ENCODE measurements at regions not wholly inside any gene's neighbourhood (a gene's known extent, or its start where the extent isn't known, plus 50 kb on each side); places are given as distances from the start of the nearest gene placed in this dataset.
"Not testable (repeated sequence)": the region's sequence is repeated elsewhere in the genome, so short reads cannot be mapped to it uniquely, and the experiment has no call there.

DNA sequence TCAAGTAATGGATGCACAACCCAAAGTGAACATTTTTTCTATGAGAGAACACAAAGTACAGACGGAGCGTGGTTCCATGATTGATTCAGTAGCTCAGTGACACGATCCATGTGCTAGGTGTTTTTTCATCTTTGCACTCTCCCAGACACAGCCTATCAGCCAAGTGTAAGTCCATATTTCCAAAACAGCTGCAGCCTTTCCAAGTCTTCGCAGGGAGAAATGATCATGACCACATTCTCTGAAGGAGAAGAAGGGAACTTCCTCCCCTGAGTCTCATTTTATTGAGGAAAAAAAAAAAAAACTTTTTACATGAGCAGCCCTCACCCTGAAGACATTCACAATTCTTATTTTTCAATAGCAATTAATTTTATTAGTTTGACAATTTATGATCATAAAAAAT, 958.3 kb downstream of the LTN1 start:
- not testable (repeated sequence) for DNase-seq

DNA sequence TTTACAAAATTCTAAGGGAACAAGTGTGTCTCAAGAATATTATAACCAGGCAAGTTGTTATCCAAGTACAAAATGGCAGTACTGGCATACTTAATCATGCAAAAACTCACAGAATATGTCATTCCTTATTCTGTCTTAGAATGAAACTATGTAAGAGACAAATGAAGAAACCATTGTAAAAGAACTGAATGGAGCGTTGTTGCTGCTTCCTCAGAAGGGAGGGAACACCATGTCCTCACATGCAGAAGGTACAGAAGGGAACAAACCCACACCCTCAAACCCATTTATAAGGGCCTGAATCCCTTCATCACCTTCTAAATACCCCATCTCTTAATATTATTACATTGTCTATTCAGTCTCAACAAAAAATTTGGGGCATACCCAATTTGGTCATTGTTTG, 960.0 kb downstream of the LTN1 start:
- DNase-seq = not testable (repeated sequence)

DNA sequence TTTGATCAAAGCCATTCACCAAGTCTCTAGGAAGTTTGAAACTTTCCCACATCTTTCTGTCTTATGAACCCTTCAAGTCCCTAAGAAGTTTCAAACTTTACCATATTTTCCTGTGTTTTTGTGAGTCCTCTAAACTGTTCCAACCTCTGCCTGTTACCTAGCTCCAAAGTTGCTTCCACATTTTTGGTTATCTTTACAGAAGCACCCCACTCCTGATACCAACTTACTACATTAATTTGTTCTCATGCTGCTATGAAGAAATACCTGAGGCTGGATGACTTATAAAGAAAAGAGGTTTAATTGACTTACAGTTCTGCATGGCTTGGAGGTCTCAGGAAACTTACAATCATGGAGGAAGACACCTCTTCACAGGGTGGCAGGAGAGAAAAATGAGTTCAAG, 961.6 kb downstream of the LTN1 start:
- DNase-seq = not testable (repeated sequence)

DNA sequence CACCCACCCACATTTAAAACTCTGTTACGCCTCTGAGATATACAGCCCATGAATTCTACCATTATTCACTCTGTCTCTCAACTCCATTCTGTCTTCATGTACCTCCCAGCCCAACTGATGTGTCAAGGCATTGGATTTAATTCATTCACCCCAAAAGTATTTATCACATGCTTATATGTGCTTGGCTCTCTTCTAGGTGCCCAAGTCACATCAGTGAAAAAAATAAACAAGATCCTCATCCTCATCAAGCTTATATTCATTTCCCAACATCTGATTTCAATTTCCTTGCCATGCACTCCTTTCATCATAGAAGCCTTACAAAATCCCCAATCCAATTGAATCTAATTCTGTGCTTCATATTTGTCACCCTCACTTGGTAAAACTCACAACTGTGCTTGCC, 967.6 kb downstream of the LTN1 start:
- DNase-seq = no peak

DNA sequence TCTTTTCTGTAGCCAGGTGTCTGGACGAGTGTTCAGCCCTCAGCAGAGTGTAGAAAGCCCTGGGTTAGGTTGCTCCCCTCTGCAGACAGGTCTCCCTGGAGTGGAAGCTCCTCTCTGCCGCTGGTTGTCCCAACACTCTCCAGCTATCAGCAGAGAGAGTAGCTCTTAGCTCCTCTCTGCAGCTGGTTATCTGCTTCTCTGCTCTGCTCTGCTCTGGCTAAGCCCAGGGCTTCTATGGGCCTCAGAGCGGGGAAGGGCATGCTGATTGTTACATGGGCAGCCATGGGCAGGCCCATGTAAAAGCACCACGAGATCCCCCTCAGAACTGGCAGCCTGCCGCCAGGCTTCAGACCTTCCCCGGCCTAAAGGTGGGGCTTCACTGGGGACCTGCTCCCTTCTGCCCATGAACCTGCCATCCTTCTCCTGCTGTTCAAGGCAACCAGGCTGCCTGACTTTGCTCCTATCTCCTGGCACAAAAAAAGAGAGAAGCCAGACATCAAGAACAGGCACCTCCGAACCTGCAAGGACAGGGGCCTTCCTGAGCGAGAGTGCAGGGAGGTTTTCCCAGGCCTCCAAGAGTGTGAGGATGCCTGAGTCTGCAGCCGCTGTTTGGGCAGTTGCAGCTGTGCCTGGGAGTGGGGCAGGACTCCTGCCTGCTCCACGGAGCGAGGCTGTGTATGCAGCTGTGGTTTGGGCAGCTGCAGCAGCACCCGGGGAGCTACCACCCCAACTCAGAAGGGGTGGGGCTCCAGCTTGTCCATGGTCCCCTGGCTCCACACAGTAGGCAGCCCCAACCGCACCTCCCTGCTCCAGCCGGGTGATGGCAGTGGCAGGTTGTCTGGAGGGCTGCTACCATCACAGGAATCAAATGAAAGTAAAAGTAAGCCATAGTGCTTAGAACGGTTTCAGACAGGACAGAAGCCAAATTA, 973.7 kb downstream of the LTN1 start:
- DNase-seq = peak; percentile 1

DNA sequence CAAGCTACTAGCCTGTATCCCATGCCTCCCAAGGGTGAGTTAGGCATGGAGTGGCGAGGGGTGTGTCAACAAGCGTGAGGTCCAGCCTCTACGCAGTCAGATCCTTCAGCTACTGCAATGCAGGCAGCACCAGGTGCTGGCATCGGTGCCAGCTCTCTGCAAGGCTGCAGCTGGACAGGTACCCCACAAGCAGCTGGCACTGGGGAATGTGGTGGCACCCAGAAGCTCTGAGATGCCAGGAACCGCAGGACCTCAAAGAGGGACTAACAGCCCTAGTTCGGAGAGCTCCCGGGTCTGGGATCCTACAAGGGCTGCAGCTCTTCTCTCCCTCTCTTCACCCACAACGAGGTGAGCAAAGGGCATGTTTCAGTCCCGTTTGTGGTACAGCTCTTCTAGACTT, 974.5 kb downstream of the LTN1 start:
- DNase-seq = no peak

DNA sequence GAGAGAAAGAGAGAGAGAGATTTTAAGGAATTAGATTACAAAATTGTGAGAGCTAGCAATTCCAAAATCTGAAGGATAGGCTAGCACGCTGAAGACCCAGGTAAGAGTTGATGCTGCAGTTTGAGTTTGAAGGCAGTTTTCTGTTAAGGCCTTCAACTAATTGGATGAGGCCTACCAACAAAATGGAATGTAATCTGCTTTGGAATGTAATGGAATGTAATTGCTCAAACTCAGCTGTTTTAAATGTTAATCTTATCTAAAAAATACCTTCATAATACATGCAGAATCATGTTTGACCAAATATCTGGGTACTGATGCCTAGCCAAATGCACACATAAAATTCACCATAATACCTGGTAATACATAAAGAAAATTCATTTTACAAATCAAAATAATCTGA, 976.1 kb downstream of the LTN1 start:
- no peak for DNase-seq

DNA sequence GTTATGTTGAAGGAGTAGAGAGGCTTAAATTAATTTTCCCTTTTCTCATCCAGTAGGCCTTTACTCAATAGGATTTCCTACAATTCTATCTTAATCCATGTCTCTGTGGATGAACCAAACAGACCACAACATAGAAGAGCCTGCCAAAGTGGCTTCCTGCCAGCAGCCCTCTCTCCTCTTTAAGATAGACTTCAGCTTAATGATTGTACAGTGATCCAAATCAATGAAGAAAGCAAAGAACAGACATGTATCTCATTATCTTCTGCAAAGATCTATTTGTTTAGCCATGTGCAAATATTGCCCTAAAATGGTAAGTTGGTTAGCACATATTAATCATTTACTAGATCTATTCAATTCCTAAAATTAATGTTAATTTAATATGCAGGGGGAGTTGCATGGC, 979.6 kb downstream of the LTN1 start:
- DNase-seq = peak; percentile 21

DNA sequence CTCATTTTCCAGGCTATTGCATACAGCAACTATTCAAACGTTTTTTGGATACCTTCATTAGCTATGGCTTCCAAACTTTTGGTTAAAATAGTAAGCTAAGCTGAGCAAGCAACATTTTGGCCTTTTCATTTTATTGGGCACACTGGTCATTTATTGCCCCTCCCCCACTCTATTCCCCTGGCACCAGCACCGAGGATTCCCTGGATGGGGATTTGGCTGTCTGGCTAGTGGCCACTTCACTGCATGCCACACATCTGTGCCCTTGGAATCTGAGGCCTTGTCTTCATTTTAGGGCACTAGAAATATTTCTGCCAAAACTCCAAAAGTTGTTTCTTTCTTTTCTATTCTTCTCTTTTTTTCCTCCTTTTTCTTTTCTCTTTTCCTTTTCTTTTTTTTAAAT, 980.7 kb downstream of the LTN1 start:
- not testable (repeated sequence) for DNase-seq

DNA sequence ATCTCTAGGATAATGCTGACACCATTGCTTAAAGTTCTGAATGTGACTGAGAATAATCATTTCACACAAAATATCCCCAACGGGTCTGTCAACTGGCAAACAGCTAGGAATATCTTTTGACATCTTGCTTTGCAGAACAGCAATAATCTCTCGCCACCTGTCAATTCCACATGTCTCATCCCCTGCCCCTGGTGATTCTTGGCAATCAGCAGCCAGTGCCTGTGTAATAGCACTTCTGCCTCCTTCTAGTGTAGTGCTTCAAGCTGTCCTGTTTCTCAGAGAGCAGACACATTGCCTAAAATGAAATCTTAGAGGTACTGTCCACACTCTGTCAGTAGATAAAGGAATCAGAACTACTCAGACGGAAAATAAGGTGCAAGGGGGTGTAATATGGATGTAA, 984.4 kb downstream of the LTN1 start:
- not testable (repeated sequence) for DNase-seq

DNA sequence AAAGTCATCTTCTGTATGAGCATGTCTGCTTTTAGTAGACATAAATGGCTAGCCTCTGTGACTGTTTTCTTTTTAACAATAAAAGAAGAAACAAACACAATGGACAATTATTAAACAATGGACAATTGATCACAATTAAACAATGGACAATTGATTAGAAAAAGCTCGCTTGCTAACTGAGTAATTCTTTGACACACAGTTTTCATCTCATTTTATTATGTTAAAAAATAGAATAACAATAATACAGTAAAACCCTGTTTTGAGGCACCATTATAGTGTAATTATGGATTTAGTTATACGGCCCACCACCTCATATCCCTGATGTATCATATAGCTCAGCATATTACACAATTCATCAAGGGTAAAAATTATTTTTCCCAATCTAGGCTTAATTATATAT, 989.0 kb downstream of the LTN1 start:
- DNase-seq = not testable (repeated sequence)

DNA sequence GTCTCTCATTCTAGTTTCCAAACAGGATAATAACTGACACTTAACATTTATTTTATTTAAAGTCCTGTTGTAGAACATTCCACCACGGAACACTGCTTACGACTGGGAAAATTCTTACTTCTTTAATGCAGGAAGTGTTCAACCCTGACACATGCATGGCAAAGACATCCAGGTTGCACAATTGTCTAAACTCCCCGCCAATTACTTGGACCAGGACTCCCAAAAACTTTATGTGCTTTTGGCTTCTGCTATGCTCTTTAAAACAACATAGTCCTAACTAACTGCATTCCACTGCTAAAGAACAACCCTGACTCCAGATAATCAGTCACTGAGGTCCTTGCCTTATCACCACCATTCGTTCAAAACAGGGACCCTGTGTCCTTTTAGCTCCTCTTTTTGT, 995.8 kb downstream of the LTN1 start:
- DNase-seq = not testable (repeated sequence)

DNA sequence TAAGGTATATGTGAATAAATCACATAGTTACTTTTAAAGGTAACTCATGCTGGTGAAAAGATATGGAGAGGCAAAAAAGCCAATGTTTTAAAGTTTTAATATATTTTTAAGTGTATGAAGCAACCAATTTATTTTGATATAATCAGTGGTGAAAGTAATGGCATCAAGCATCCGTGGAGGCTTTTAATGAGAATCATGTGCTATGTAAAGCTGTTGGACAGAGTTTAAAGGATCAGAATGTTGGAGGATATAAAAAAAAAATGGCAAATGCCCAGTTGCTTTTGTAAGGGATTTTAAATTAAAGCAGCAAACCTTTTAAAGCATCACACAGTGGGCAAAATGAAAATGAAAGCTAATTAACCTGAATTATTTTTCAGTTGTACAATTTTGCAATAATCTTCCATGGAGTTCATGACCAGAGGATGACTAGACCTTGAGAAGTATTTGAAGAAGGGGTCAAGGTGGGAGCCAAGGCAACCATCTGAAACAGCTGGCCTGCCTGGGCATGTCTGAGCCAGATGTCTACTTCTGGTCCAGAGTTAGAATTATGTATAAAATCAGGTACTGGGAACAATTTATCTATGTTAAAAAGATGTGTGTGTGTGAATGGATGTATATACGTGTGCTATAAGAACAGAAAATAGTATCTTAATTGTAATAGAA, 1007.9 kb downstream of the LTN1 start:
- not testable (repeated sequence) for DNase-seq

DNA sequence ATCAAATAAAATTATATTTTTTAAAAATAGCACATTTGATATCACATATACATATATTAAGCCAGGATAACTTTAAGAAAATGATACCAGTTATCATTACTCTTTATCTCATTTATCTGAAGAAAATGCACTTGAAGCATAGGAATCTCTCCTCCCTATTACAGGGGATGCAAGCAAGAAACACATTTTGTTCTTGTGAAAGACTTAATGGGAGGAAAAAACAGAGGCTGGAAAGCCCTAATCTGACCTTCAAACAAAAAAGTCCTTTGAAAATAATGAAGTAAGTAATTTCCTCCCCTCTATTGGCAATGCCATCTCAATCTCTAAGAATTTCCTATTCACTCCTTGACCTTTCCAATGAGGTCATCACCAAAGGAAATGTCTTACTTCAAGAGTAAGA, 1012.6 kb upstream of the ADAMTS5 start:
- DNase-seq = not testable (repeated sequence)

DNA sequence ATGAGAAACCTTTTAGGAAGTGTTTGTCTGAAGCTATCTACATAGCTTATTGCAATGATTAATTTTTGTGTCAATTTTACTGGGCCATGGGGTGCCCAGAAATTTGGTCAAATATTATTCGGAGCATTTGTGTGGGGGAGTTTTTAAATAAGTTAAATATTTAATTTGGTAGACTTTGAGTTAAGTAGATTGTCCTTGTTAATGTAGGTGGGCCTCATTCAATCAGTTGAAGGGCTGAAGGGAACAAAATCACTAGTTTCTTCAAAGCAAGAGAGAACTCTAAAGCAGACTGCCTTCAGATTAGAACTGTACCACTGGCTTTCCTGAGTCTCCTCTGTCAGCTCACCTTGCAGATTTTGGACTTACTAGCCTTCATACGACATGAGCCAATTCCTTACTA, 1008.6 kb upstream of the ADAMTS5 start:
- no peak for DNase-seq

DNA sequence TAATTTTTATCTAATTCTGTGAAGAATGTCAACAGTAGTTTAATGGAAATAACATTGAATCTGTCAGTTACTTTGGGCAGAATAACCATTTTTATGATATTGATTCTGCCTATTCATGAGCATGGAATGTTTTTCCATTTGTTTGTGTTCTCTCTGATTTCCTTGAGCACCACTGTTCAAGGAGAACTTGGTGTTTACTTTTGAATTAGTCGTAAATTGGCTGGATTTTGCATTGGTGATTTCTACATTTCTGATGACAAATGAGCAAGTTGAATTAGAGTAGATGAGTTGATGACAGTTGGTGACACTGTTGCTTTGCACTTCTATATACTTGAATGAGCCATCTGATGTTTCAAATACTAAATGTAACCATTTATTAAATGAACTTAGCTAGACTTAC, 1007.3 kb upstream of the ADAMTS5 start:
- not testable (repeated sequence) for DNase-seq

DNA sequence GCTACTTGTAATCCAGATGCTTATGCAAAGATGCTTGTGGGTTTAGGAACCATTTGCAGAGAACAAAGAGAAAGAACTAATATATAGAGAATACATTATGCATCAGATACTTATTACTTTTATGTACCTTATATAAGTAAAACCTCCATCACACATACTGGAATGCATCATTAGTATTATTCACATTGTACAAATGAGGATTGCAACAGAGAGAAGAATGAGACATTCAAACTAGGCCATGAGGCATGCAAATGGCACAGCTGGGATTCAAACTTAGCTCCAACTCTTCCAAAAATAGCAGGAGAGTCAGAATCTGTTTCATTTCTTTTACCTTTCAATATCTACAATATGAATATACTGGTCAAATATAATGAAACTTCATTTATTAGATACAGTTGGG, 1001.4 kb upstream of the ADAMTS5 start:
- not testable (repeated sequence) for DNase-seq

DNA sequence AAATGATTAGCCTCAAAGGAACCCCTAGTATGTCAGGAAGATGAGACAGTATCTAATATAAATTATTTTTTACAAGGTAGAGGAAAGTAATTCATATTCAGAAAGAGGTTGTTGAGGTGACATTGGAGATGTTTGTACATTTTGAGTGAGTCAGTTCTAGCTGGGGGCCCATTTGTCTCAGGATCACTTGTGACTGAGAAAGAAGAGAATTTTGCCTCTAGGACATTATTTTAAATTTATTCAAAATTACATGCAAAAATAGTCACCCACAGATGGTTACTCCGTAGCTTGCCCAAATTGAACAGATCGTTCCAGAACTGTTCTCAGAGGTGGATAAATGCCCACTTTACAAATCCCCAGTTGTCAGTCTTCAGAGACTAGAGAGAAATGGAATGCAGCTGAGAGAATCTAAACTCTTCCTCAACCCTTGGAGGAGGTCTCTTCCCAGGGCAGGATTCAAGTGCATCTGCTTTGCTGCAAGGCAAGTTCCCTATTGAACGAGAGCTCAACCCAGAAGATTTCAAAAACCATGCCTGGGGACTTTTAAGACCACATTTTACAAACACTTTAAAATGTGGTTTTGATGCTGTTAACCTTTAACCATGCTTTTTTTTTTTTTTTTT, 987.8 kb upstream of the ADAMTS5 start:
- no peak for DNase-seq

DNA sequence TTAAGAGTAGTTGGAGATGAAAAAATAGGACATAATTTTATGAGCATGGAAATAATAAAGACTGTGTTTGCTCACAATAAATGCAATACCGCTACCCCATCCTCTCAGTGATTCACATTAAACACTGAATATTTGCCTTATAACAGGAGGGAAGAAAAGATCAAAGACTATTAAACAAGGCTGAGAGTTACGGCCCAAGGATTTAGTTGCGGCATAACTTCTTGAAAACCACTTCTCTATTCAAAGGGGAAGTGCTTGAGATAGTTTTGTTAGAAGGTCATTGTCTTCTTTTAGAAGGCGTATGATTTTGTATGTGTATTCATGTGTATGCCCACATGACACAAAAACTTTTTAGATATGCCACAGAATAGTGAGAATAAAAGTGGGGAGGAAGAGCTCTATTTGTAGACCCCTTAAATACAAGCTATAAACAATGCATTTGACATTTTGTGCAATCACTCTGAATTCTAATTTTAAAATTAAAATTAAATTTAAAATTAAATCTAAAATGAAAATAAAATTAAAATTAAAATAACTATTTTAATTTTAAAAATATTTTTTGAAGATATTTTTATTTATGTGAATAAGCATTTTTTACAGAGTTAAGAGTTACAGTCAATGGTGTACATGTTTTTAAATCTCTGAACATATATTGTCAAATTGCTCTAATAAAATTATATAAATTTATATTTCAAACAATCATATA, 986.6 kb upstream of the ADAMTS5 start:
- peak; percentile 28 for DNase-seq

DNA sequence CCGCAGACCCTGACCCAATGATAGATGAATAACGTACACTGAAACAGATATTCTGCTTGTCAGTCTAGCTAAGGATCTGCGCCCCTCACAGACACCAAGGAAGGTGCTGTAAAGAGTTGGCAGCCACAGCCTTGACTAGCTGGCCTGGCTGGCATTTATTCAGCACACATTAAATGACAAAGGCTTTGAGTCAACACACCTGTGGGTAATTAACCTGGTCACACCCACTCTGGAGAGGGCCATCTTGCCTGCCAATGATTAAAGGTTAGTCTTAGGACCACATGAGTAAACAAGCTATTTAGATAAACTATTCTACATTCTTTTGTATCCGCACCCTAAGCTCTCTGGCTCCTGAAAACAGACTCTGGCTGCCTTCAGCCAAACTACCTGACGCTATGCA, 982.2 kb upstream of the ADAMTS5 start:
- DNase-seq = not testable (repeated sequence)

DNA sequence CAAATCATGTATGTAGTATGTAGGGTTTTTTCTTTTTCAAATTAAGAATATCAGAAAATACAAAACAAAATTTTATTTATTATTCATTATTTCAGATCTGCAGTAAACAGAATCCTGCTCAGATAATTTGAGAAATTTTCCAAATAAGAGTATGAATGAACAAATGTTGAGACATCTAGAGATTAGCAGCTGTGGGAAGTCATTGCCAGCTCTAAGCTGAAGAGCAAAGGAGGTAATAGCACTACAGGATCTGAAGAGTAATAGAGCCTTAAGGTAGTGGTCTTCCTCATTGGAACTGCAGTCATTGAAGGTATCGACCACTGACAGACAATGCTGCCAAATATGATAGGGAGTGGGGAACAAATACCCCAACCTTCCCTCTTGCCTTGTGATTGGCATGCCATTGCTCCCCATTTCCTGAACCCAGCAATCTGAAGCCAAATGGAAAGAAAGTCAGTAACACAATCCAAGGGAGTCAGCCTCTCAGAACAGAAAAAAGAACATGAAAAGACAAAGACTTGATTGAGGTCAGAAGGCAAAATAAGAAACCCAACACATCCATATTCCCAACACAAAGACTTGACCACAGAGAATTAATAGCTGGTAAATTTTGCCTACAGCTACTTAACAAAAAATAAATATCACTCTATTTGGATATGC, 963.4 kb upstream of the ADAMTS5 start:
- DNase-seq = not testable (repeated sequence)

DNA sequence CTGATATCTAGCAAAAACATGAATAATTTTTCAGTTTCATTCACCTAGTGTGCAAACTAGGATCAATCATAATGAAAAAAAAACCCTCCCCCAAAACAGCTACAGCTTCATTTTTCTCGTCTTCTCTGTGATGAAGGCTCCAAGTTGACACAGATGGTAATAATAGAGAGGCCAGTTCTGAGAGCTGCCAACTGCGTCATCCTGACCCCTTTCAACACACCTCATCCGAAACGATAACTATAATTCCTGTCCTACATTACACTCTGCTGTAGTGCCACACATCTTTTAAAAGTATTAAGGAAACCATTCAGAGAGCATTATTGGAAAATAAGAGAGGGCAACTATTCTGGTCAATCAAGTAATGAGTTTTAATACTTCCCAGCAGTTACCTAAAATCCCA, 962.3 kb upstream of the ADAMTS5 start:
- DNase-seq = not testable (repeated sequence)
